Neural cell (in vitro differentiated cells): ENCODE measurements at regions not wholly inside any gene's neighbourhood (a gene's known extent, or its start where the extent isn't known, plus 50 kb on each side); places are given as distances from the start of the nearest gene placed in this dataset.
"Not testable (repeated sequence)": the region's sequence is repeated elsewhere in the genome, so short reads cannot be mapped to it uniquely, and the experiment has no call there.

ENCODE experiments used
- H2AFZ ChIP-seq: fragments of 200-600, 300-800 bp; sonication (generic), shearing (Covaris generic); 2 replicates; pipeline ENCODE4 v1.6.0; 2014; ENCODE audit warnings: low read depth, mild to moderate bottlenecking, antibody characterized with exemption, low read length, moderate library complexity
- H3F3A ChIP-seq: fragments of 200-600 bp; shearing (Covaris generic); 2 replicates; pipeline ENCODE4 v1.6.1; 2016; ENCODE audit warnings: mild to moderate bottlenecking, moderate library complexity, mixed read lengths, antibody characterized with exemption, low read length; ENCODE audit not compliant: insufficient read depth, poor library complexity, severe bottlenecking
- H3K27ac ChIP-seq: fragments of 200-600, 300-800 bp; sonication (generic), shearing (Covaris generic); 2 replicates; pipeline ENCODE4 v1.5.1; 2014; ENCODE audit warnings: mild to moderate bottlenecking, low read length, moderate library complexity
- H3K27me3 ChIP-seq: fragments of 300-800, 200-600 bp; sonication (generic), shearing (Covaris generic); 2 replicates; pipeline ENCODE4 v1.6.0; 2014; ENCODE audit warnings: mild to moderate bottlenecking, low read depth, low read length, moderate library complexity; ENCODE audit not compliant: insufficient read depth
- H3K36me3 ChIP-seq: fragments of 300-800, 200-600 bp; sonication (generic), shearing (Covaris generic); 2 replicates; pipeline ENCODE4 v1.5.1; 2014; ENCODE audit warnings: mild to moderate bottlenecking, antibody characterized with exemption, low read length, moderate library complexity; ENCODE audit not compliant: insufficient read depth
- H3K4me2 ChIP-seq: fragments of 300-800, 200-600 bp; sonication (generic), shearing (Covaris generic); 2 replicates; pipeline ENCODE4 v1.6.0; 2014; ENCODE audit warnings: mild to moderate bottlenecking, low read length
- H3K4me3 ChIP-seq: fragments of 300-800, 200-600 bp; sonication (generic), shearing (Covaris generic); 2 replicates; pipeline ENCODE4 v1.5.1; 2014; ENCODE audit warnings: mild to moderate bottlenecking, low read length, moderate library complexity
- H3K79me2 ChIP-seq: fragments of 200-600 bp; shearing (Covaris generic); replicated peaks from 2 replicates; pipeline ENCODE4 v1.6.0; 2014; ENCODE audit warnings: mild to moderate bottlenecking, low read length, moderate library complexity; ENCODE audit not compliant: insufficient read depth
- H3K9ac ChIP-seq: fragments of 300-800, 200-600 bp; sonication (generic), shearing (Covaris generic); 2 replicates; pipeline ENCODE4 v1.6.1; 2016; ENCODE audit warnings: mild to moderate bottlenecking, low read length, mixed read lengths
- H3K9me2 ChIP-seq: fragments of 200-600 bp; shearing (Covaris generic); 2 replicates; pipeline ENCODE4 v1.6.1; 2016; ENCODE audit warnings: mild to moderate bottlenecking, low read length, mixed read lengths; ENCODE audit not compliant: insufficient read depth
- H3K9me3 ChIP-seq: fragments of 200-600, 300-800 bp; sonication (generic), shearing (Covaris generic); 2 replicates; pipeline ENCODE4 v1.6.1; 2016; ENCODE audit warnings: mild to moderate bottlenecking, mixed run types, low read length, moderate library complexity, mixed read lengths
- H4K20me1 ChIP-seq: fragments of 200-600 bp; shearing (Covaris generic); 2 replicates; pipeline ENCODE4 v1.6.1; 2016; ENCODE audit warnings: mild to moderate bottlenecking, mixed run types; ENCODE audit not compliant: insufficient read depth
- CTCF ChIP-seq: fragments of 450-650 bp; IDR thresholded peaks from 2 replicates; pipeline ENCODE4 v1.5.1; 2014; ENCODE audit warnings: antibody characterized with exemption, mild to moderate bottlenecking, moderate library complexity; ENCODE audit not compliant: poor library complexity, severe bottlenecking
- EP300 ChIP-seq: fragments of 450-650 bp; conservative IDR thresholded peaks from 2 replicates; pipeline ENCODE4 v1.6.1; 2014; ENCODE audit warnings: antibody characterized with exemption, mild to moderate bottlenecking, moderate library complexity; ENCODE audit not compliant: poor library complexity, severe bottlenecking
- EZH2 ChIP-seq: fragments of 200-600, 300-800 bp; shearing (Covaris generic), sonication (generic); IDR thresholded peaks from 2 replicates; pipeline ENCODE4 v1.6.1; 2014; ENCODE audit warnings: antibody characterized with exemption, low read length, borderline replicate concordance, mild to moderate bottlenecking; ENCODE audit not compliant: insufficient read depth, poor library complexity, severe bottlenecking
- MXI1 ChIP-seq: fragments of 450-650 bp; conservative IDR thresholded peaks from 2 replicates; pipeline ENCODE4 v1.6.1; 2014; ENCODE audit warnings: antibody characterized with exemption, mild to moderate bottlenecking; ENCODE audit not compliant: poor library complexity, severe bottlenecking
- POLR2AphosphoS5 ChIP-seq: IDR thresholded peaks from 2 replicates; pipeline ENCODE4 v1.6.1; 2012
- RAD21 ChIP-seq: fragments of 450-650 bp; conservative IDR thresholded peaks from 2 replicates; pipeline ENCODE4 v1.6.1; 2014; ENCODE audit warnings: antibody characterized with exemption, mild to moderate bottlenecking, moderate library complexity
- REST ChIP-seq: IDR thresholded peaks from 2 replicates; pipeline ENCODE4 v1.6.1; 2012; ENCODE audit warnings: borderline replicate concordance
- SMC3 ChIP-seq: fragments of 450-650 bp; conservative IDR thresholded peaks from 2 replicates; pipeline ENCODE4 v1.6.1; 2014; ENCODE audit warnings: antibody characterized with exemption, mild to moderate bottlenecking, moderate library complexity; ENCODE audit not compliant: poor library complexity
- TAF1 ChIP-seq: IDR thresholded peaks from 2 replicates; pipeline ENCODE4 v1.6.1; 2012; ENCODE audit warnings: low read depth

DNA sequence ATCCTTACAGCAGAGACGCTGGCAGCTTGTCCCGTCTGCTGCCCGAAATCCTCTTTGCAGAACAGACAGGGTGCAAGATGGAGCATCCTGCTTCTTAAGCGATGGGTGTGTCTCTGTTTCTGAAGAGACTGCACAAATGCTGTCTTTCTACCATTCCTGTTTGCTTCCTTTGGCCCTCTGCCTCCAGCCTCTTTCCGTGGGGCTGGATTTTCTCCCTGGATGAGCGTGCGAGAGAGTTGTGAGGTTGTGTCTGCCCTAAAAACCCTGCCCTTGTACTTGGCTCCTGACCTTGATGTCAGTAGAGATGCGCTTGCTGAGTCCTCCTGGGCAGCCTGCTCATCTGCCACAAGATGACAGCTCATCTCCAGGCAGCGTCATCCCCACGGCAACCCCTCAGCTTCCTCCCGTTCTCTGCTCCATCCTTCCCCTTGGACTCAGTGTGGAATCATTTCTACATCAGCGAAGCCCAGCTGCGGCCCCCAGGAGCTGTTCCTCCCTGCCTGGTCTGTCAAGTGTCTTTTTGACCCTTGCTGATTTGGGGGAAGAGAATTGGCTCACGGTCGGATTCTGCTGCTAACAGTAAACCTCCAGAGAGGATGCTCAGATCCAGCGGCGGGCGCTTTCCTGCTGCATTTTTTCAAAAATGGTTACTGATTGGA lies 246.2 kb downstream of the ASMT start:
- no peaks in the 10 kb centered on the region for H3F3A ChIP-seq
- no peaks in the 10 kb centered on the region for H3K79me2 ChIP-seq
- no peaks in the 10 kb centered on the region for H3K9me3 ChIP-seq
- H3K4me2 ChIP-seq: peak overlapping the region; percentile 19
- peak overlapping the region; percentile 80 for H3K27ac ChIP-seq
- TF ChIP-seq EZH2 (no peak), REST (no peak), RAD21 (peak; percentile 55), TAF1 (no peak), POLR2AphosphoS5 (peak; percentile 27), EP300 (peak; percentile 30), SMC3 (peak; percentile 37), MXI1 (peak; percentile 27), CTCF (no peak)
- peak overlapping the region; percentile 56 for H2AFZ ChIP-seq
- peak overlapping the region; percentile 48 for H3K9ac ChIP-seq
- H4K20me1 ChIP-seq: no peaks in the 10 kb centered on the region
- no peaks in the 10 kb centered on the region for H3K9me2 ChIP-seq
- H3K4me3 ChIP-seq: peak overlapping the region; percentile 12
- no peaks in the 10 kb centered on the region for H3K36me3 ChIP-seq
- H3K27me3 ChIP-seq: no peaks in the 10 kb centered on the region

- not testable (repeated sequence) for H3F3A ChIP-seq, H3K9me3 ChIP-seq, H3K79me2 ChIP-seq, H4K20me1 ChIP-seq, H3K4me3 ChIP-seq, H3K27me3 ChIP-seq, H2AFZ ChIP-seq, H3K27ac ChIP-seq, H3K9ac ChIP-seq, H3K9me2 ChIP-seq, H3K4me2 ChIP-seq, H3K36me3 ChIP-seq
These were observed 249.1 kb downstream of the ASMT start for GRCh38 chrX:1863995-1864394.

GRCh38 chrX:1870421-1870820 lies 255.6 kb downstream of the ASMT start:
- no peak overlapping the region for H2AFZ ChIP-seq
- H3K27ac ChIP-seq: no peak overlapping the region
- no peak overlapping the region for H3K4me3 ChIP-seq
- H3K9ac ChIP-seq: no peak overlapping the region
- no peaks in the 10 kb centered on the region for H3K9me2 ChIP-seq
- H4K20me1 ChIP-seq: no peaks in the 10 kb centered on the region
- no peak overlapping the region for H3K4me2 ChIP-seq
- H3K79me2 ChIP-seq: no peaks in the 10 kb centered on the region
- no peaks in the 10 kb centered on the region for H3K9me3 ChIP-seq
- H3K27me3 ChIP-seq: no peaks in the 10 kb centered on the region
- H3K36me3 ChIP-seq: no peaks in the 10 kb centered on the region
- TF ChIP-seq TAF1 (no peak), RAD21 (no peak)
- no peaks in the 10 kb centered on the region for H3F3A ChIP-seq
